ENCODE measurements at regions not wholly inside any gene's neighbourhood (a gene's known extent, or its start where the extent isn't known, plus 50 kb on each side); places are given as distances from the start of the nearest gene placed in this dataset.
"Not testable (repeated sequence)": the region's sequence is repeated elsewhere in the genome, so short reads cannot be mapped to it uniquely, and the experiment has no call there.

DNA sequence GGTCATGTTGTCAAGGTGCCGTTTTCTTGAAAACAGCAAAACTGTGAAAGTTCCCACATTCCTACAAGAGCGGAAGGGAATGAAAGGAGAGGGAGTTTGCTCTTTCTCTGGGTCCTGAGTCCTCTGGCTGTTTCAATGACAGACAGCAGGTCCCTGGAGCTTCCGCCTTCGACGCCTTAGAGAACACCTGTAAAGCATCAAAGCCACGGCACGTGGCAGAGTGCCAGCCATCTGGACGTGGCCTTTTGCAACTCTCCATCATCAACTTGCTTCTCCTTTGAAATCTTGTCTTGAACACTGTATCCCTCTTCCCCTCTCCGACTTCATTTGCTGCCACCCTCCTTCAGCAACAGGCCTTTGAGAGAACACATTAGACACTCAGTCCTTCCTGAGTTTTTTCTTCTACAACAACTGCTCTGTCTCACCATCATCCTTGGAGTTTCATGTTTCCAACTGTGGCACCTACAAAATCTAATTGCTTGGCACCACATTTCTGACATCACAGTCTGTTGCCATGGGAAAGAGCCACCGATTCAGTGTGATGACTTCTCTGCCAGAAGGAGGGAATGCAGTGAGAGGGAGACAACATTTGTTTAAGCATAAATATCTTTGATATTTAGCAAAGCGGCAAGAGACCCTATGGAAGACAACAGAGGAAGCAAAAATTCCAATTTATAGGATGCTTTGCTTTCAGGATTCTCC lies 204.9 kb upstream of the PTER start:
- peaks cover 22% of the 10 kb centered on the region for H3K27me3 Mint-ChIP-seq
- H3K9me3 Mint-ChIP-seq = peaks cover 7% of the 10 kb centered on the region
- H3K36me3 Mint-ChIP-seq (ENCODE audit: low read depth) = no peaks in the 10 kb centered on the region
- no peak overlapping the region for H3K27ac Mint-ChIP-seq
- H3K4me3 Mint-ChIP-seq = no peak overlapping the region
- H3K4me1 Mint-ChIP-seq = no peaks in the 10 kb centered on the region
- ATAC-seq (replicated peaks) = no peak

GRCh38 chr10:16232441-16232840 lies 204.4 kb upstream of the PTER start:
- Mint-ChIP-seq H3K36me3 (ENCODE audit: low read depth) (no peaks in the 10 kb centered on the region), H3K4me1 (no peaks in the 10 kb centered on the region), H3K9me3 (peaks cover 4% of the 10 kb centered on the region), H3K27me3 (peaks cover 22% of the 10 kb centered on the region), H3K4me3 (no peak overlapping the region), H3K27ac (no peak overlapping the region)
- ATAC-seq (replicated peaks) = no peak

DNA sequence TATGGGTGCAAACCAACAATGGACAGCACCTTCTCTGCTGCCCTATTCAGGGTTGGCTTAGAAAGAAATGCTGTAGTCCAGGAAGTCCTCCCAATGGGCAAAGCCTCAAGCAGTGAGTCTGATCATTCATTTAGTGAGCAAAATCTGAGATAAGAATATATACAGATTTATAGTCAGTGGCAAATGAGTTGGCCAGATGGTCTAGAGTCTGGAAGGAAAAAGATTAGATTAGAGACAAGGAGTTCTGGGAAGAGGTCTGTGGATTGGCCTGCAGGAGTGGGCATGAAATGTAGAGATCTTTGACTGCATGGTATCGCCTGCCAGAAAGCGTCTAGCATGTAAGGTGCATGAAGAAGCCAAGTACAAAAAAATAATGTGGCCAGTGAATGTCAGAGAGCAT lies 201.9 kb upstream of the PTER start:
- ATAC-seq (replicated peaks) = no peak
- Mint-ChIP-seq H3K27me3 (peaks cover 22% of the 10 kb centered on the region), H3K36me3 (ENCODE audit: low read depth) (no peaks in the 10 kb centered on the region), H3K9me3 (no peaks in the 10 kb centered on the region), H3K4me1 (no peaks in the 10 kb centered on the region), H3K4me3 (no peak overlapping the region), H3K27ac (no peak overlapping the region)

DNA sequence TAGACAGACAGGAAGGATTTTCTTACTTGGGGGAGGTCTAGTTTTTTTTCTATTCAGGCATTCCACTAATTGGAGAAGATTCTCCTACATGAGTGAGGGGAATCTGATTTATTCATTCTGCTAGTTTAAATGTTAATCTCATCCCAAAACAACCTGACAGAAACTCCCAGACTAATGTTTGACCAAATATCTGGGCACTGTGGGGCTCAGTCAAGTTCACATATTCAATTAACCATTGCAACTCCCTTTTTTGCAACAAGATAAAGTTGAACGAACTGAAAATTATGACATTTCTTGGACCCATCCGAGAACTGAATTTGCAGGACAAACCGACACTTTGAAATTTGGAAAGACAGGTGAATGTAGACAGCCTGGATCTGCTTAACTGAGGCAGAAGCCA lies 194.4 kb upstream of the PTER start:
- Mint-ChIP-seq H3K27ac (no peak overlapping the region), H3K36me3 (ENCODE audit: low read depth) (no peaks in the 10 kb centered on the region), H3K4me3 (no peak overlapping the region), H3K9me3 (no peaks in the 10 kb centered on the region), H3K4me1 (no peaks in the 10 kb centered on the region), H3K27me3 (no peaks in the 10 kb centered on the region)
- no peak for ATAC-seq (replicated peaks)

DNA sequence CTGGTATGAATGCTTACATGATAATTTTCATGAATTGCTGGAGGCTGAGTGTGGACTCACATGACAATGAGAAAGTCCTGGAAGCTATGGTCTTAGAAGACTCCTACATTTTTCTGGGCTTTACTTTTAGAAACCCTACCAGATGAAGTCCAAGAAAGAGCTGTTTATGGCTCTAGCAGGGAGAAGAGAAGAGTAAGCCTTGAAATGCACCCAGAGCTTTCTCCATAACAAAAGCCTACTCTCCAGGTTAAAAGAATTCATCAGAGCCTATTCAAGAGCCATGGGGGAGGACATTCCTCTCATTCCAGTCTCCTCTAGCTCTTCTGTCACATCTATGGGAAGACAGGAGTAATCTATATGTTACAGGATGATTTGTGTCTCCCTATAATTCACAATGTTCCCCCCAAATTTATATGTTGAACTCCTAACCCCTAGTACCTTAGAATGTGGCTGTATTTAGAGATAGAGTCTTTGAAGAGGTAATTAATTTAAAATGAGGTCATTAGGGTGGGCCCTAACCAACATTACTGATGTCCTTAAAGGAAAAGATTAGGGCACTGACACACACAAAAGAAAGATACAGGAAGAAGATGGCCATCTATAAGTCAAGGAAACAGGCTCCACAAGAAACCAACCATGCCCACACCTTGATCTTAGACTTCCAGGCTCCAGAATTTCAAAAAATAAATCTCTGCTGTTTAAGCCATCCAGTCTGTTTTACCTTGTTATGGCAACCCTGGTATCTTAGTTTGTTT lies 193.8 kb upstream of the PTER start:
- H3K4me1 Mint-ChIP-seq = no peaks in the 10 kb centered on the region
- H3K27me3 Mint-ChIP-seq = no peaks in the 10 kb centered on the region
- no peaks in the 10 kb centered on the region for H3K9me3 Mint-ChIP-seq
- H3K27ac Mint-ChIP-seq = no peak overlapping the region
- no peaks in the 10 kb centered on the region for H3K36me3 Mint-ChIP-seq (ENCODE audit: low read depth)
- no peak for ATAC-seq (replicated peaks)
- no peak overlapping the region for H3K4me3 Mint-ChIP-seq

DNA sequence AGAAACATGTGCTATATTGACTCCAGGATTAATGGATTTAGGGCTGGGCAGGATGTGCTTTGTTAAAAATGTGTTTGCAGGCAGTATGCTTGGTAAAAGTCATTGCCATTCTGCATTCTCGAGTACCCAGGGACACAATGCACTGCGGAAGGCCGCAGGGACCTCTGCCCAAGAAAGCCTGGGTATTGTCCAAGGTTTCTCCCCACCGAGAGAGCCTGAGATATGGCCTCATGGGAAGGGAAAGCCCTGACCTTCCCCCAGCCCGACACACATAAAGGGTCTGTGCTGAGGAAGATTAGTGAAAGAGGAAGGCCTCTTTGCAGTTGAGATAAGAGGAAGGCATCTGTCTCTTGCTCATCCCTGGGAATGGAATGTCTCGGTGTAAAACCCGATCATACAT lies 186.7 kb upstream of the PTER start:
- not testable (repeated sequence) for H3K27me3 Mint-ChIP-seq; H3K36me3 Mint-ChIP-seq (ENCODE audit: low read depth); H3K4me1 Mint-ChIP-seq; ATAC-seq (replicated peaks); H3K4me3 Mint-ChIP-seq; H3K9me3 Mint-ChIP-seq; H3K27ac Mint-ChIP-seq

- no peak for ATAC-seq (replicated peaks)
Observed at GRCh38 chr10:16256336-16256735, 180.5 kb upstream of the PTER start.

GRCh38 chr10:16258291-16259040 lies 178.3 kb upstream of the PTER start:
- H3K36me3 Mint-ChIP-seq (ENCODE audit: low read depth) = no peaks in the 10 kb centered on the region
- H3K9me3 Mint-ChIP-seq = peaks cover 6% of the 10 kb centered on the region
- H3K27me3 Mint-ChIP-seq = peaks cover 8% of the 10 kb centered on the region
- H3K27ac Mint-ChIP-seq = no peak overlapping the region
- H3K4me3 Mint-ChIP-seq = no peak overlapping the region
- ATAC-seq (replicated peaks) = no peak
- no peaks in the 10 kb centered on the region for H3K4me1 Mint-ChIP-seq

More at GRCh38 chr10:16256336-16256735, 180.5 kb upstream of the PTER start:
- H3K36me3 Mint-ChIP-seq (ENCODE audit: low read depth) = no peaks in the 10 kb centered on the region
- no peak overlapping the region for H3K4me3 Mint-ChIP-seq
- H3K4me1 Mint-ChIP-seq = no peaks in the 10 kb centered on the region
- peaks cover 8% of the 10 kb centered on the region for H3K27me3 Mint-ChIP-seq
- H3K9me3 Mint-ChIP-seq = peaks cover 6% of the 10 kb centered on the region
- no peak overlapping the region for H3K27ac Mint-ChIP-seq

DNA sequence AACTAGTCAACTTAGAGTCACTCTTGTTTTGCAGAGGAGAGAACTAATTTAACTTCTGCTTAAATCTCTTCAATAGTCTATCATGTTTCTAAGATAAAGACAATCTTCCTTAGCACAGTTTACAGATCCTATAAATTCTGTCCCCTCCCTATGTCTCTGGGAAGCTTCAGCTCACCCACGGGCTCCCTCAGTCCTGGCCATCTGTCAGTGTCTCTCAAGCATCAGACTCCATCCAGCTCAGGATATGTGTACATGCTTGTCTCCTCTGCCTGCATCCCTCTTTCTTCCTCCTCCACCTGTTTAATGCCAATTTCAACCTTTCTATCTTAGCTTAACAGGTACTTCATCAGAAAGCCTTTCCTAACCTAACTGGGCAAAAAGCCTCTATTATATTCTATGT lies 177.1 kb upstream of the PTER start:
- Mint-ChIP-seq H3K4me3 (no peak overlapping the region), H3K9me3 (peaks cover 6% of the 10 kb centered on the region), H3K27ac (no peak overlapping the region), H3K36me3 (ENCODE audit: low read depth) (no peaks in the 10 kb centered on the region), H3K4me1 (no peaks in the 10 kb centered on the region), H3K27me3 (peaks cover 8% of the 10 kb centered on the region)
- no peak for ATAC-seq (replicated peaks)

- no peaks in the 10 kb centered on the region for H3K4me1 Mint-ChIP-seq
- ATAC-seq (replicated peaks) = no peak
- H3K4me3 Mint-ChIP-seq = no peak overlapping the region
- H3K36me3 Mint-ChIP-seq (ENCODE audit: low read depth) = no peaks in the 10 kb centered on the region
- H3K27ac Mint-ChIP-seq = no peak overlapping the region
- peaks cover 8% of the 10 kb centered on the region for H3K27me3 Mint-ChIP-seq
- H3K9me3 Mint-ChIP-seq = peaks cover 6% of the 10 kb centered on the region
Observed at GRCh38 chr10:16260388-16260787, 176.4 kb upstream of the PTER start.

- Mint-ChIP-seq H3K36me3 (ENCODE audit: low read depth) (no peaks in the 10 kb centered on the region), H3K9me3 (peaks cover 5% of the 10 kb centered on the region), H3K4me3 (no peak overlapping the region)
Observed at GRCh38 chr10:16271571-16271970, 165.2 kb upstream of the PTER start.

GRCh38 chr10:16274911-16275310 lies 161.9 kb upstream of the PTER start:
- Mint-ChIP-seq H3K9me3 (peaks cover 8% of the 10 kb centered on the region), H3K4me1 (no peaks in the 10 kb centered on the region), H3K36me3 (ENCODE audit: low read depth) (no peaks in the 10 kb centered on the region), H3K4me3 (no peak overlapping the region), H3K27me3 (peaks cover 15% of the 10 kb centered on the region), H3K27ac (no peak overlapping the region)
- ATAC-seq (replicated peaks) = no peak

More at GRCh38 chr10:16271571-16271970, 165.2 kb upstream of the PTER start:
- no peak overlapping the region for H3K27ac Mint-ChIP-seq
- H3K27me3 Mint-ChIP-seq = peaks cover 10% of the 10 kb centered on the region
- no peak for ATAC-seq (replicated peaks)
- H3K4me1 Mint-ChIP-seq = no peaks in the 10 kb centered on the region

DNA sequence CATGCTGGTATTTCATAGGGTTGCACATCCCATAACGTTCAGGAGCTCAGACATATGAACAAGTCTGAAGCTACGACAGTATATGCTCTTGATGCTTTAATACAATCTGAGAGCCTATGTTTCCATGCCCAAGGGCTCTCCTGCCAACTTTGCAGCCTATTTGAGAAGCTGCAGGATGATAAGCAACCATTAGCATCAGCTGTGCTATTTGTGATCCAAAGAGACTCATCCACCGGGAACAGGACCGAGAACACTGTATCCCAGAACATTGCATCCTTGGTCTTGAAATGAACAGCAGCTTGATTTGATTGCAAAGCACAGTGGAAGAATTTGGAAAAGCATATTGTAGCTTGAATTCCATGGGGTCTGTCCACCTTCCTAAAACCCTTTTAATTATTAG lies 156.2 kb upstream of the PTER start:
- H3K27ac Mint-ChIP-seq = no peak overlapping the region
- H3K27me3 Mint-ChIP-seq = peaks cover 5% of the 10 kb centered on the region
- ATAC-seq (replicated peaks) = no peak
- H3K4me1 Mint-ChIP-seq = no peaks in the 10 kb centered on the region
- H3K36me3 Mint-ChIP-seq (ENCODE audit: low read depth) = no peaks in the 10 kb centered on the region
- H3K9me3 Mint-ChIP-seq = peaks cover 8% of the 10 kb centered on the region
- no peak overlapping the region for H3K4me3 Mint-ChIP-seq

GRCh38 chr10:16292366-16292765 lies 144.4 kb upstream of the PTER start:
- no peak overlapping the region for H3K4me3 Mint-ChIP-seq
- H3K9me3 Mint-ChIP-seq = no peaks in the 10 kb centered on the region
- H3K4me1 Mint-ChIP-seq = no peaks in the 10 kb centered on the region
- H3K27ac Mint-ChIP-seq = no peak overlapping the region
- ATAC-seq (replicated peaks) = no peak
- peaks cover 14% of the 10 kb centered on the region for H3K27me3 Mint-ChIP-seq
- H3K36me3 Mint-ChIP-seq (ENCODE audit: low read depth) = no peaks in the 10 kb centered on the region

- no peak for ATAC-seq (replicated peaks)
- Mint-ChIP-seq H3K4me1 (no peaks in the 10 kb centered on the region), H3K4me3 (no peak overlapping the region)
Observed at GRCh38 chr10:16297069-16297468, 139.7 kb upstream of the PTER start.

More at GRCh38 chr10:16297069-16297468, 139.7 kb upstream of the PTER start:
- Mint-ChIP-seq H3K27ac (no peak overlapping the region), H3K36me3 (ENCODE audit: low read depth) (no peaks in the 10 kb centered on the region), H3K9me3 (no peaks in the 10 kb centered on the region), H3K27me3 (peaks cover 14% of the 10 kb centered on the region)
